GM18858 (cell line): ENCODE measurements at regions not wholly inside any gene's neighbourhood (a gene's known extent, or its start where the extent isn't known, plus 50 kb on each side); places are given as distances from the start of the nearest gene placed in this dataset.
"Not testable (repeated sequence)": the region's sequence is repeated elsewhere in the genome, so short reads cannot be mapped to it uniquely, and the experiment has no call there.

Experiments
- ATAC-seq: cut with Tn5 transposase; IDR thresholded peaks from one replicate; pipeline ENCODE4 v1.9.1; 2021; ENCODE audit not compliant: unreplicated experiment

GRCh38 chr1:149228672-149229585 is 125.6 kb upstream of the NBPF9 start:
- ATAC-seq, result not testable (repeated sequence)

- ATAC-seq, result not testable (repeated sequence)
These were observed 126.5 kb upstream of the NBPF9 start for GRCh38 chr1:149229813-149230212.

- ATAC-seq, result not testable (repeated sequence)
These were observed 131.9 kb upstream of the NBPF9 start for GRCh38 chr1:149234926-149235914.

GRCh38 chr1:149237515-149237914 is 134.2 kb upstream of the NBPF9 start:
- ATAC-seq, result not testable (repeated sequence)

- not testable (repeated sequence) for ATAC-seq
These were observed 136.7 kb upstream of the NBPF9 start for GRCh38 chr1:149239897-149240508.

- not testable (repeated sequence) for ATAC-seq
These were observed 137.2 kb upstream of the NBPF9 start for GRCh38 chr1:149240530-149240929.

- ATAC-seq, result not testable (repeated sequence)
These were observed 137.9 kb upstream of the NBPF9 start for GRCh38 chr1:149241272-149241671.

GRCh38 chr1:149243572-149243971 is 140.2 kb upstream of the NBPF9 start:
- not testable (repeated sequence) for ATAC-seq

- not testable (repeated sequence) for ATAC-seq
These were observed 141.3 kb upstream of the NBPF9 start for GRCh38 chr1:149244621-149245020.

GRCh38 chr1:149246212-149246611 is 142.9 kb upstream of the NBPF9 start:
- not testable (repeated sequence) for ATAC-seq

GRCh38 chr1:149248610-149249009 is 145.3 kb upstream of the NBPF9 start:
- ATAC-seq, result not testable (repeated sequence)

GRCh38 chr1:149249850-149250467 is 146.6 kb upstream of the NBPF9 start:
- not testable (repeated sequence) for ATAC-seq

- ATAC-seq, result not testable (repeated sequence)
These were observed 151.8 kb upstream of the NBPF9 start for GRCh38 chr1:149254894-149255847.

- not testable (repeated sequence) for ATAC-seq
These were observed 156.9 kb upstream of the NBPF9 start for GRCh38 chr1:149260284-149260683.

- ATAC-seq, result not testable (repeated sequence)
These were observed 157.5 kb upstream of the NBPF9 start for GRCh38 chr1:149260736-149261340.

- ATAC-seq, result not testable (repeated sequence)
These were observed 163.9 kb upstream of the NBPF9 start for GRCh38 chr1:149267287-149267686.

GRCh38 chr1:149269001-149269702 is 165.8 kb upstream of the NBPF9 start:
- ATAC-seq, result not testable (repeated sequence)

- not testable (repeated sequence) for ATAC-seq
These were observed 166.5 kb upstream of the NBPF9 start for GRCh38 chr1:149269833-149270232.
